ENCODE measurements at regions not wholly inside any gene's neighbourhood (a gene's known extent, or its start where the extent isn't known, plus 50 kb on each side); places are given as distances from the start of the nearest gene placed in this dataset.

- TF ChIP-seq CREB5 (CRISPR knock-in tag; IDR thresholded peaks at IDR 0.05; ENCODE audit: low read depth) (no peak), ESRRG (CRISPR knock-in tag; IDR thresholded peaks at IDR 0.05) (no peak), CSDC2 (CRISPR knock-in tag; IDR thresholded peaks at IDR 0.05) (no peak), SNAI2 (CRISPR knock-in tag; IDR thresholded peaks at IDR 0.05) (no peak), RARB (CRISPR knock-in tag; IDR thresholded peaks at IDR 0.05) (no peak), ZFP30 (CRISPR knock-in tag; IDR thresholded peaks at IDR 0.05) (no peak), ZNF70 (CRISPR knock-in tag; IDR thresholded peaks at IDR 0.05) (no peak), TSHZ2 (CRISPR knock-in tag; IDR thresholded peaks at IDR 0.05) (no peak), PATZ1 (CRISPR knock-in tag; IDR thresholded peaks at IDR 0.05; ENCODE audit: borderline replicate concordance) (no peak), CSRNP3 (CRISPR knock-in tag; IDR thresholded peaks at IDR 0.05) (no peak), ZNF8 (CRISPR knock-in tag; IDR thresholded peaks at IDR 0.05) (no peak), ZC3H10 (CRISPR knock-in tag; IDR thresholded peaks at IDR 0.05) (no peak)
Measured at GRCh38 chr6:74075323-74075722, 379.3 kb downstream of the CD109 start.

Measured in SK-N-SH treated with all-trans-retinoic acid at 6 μM for 48 hours (cell line).